PFSK-1 (cell line): ENCODE measurements at regions not wholly inside any gene's neighbourhood (a gene's known extent, or its start where the extent isn't known, plus 50 kb on each side); places are given as distances from the start of the nearest gene placed in this dataset.

Experiments
- POLR2AphosphoS5 ChIP-seq: IDR thresholded peaks from 2 replicates; pipeline ENCODE4 v1.6.1; 2012; ENCODE audit warnings: low read depth, mild to moderate bottlenecking, control low read depth, low read length, moderate library complexity
- SIN3A ChIP-seq: IDR thresholded peaks from 2 replicates; pipeline ENCODE4 v1.6.1; 2012; ENCODE audit warnings: mild to moderate bottlenecking, low read length, moderate library complexity, borderline replicate concordance; ENCODE audit not compliant: insufficient read depth
- TF ChIP-seq, protein P1 (sequence below), 2 experiments: IDR thresholded peaks; 2 replicates each; pipeline versions ENCODE4 v1.6.1 to v1.8.0; 2011 to 2012; ENCODE audit warnings: low read depth in 2 of 2, low read length in 2 of 2, control low read depth in 1 of 2, inconsistent platforms in 1 of 2, mild to moderate bottlenecking in 1 of 2, moderate library complexity in 1 of 2; ENCODE audit not compliant: insufficient read depth in 1 of 2

- TF ChIP-seq POLR2AphosphoS5 (no peak), SIN3A (no peak)
- TF ChIP-seq, protein P1, sequence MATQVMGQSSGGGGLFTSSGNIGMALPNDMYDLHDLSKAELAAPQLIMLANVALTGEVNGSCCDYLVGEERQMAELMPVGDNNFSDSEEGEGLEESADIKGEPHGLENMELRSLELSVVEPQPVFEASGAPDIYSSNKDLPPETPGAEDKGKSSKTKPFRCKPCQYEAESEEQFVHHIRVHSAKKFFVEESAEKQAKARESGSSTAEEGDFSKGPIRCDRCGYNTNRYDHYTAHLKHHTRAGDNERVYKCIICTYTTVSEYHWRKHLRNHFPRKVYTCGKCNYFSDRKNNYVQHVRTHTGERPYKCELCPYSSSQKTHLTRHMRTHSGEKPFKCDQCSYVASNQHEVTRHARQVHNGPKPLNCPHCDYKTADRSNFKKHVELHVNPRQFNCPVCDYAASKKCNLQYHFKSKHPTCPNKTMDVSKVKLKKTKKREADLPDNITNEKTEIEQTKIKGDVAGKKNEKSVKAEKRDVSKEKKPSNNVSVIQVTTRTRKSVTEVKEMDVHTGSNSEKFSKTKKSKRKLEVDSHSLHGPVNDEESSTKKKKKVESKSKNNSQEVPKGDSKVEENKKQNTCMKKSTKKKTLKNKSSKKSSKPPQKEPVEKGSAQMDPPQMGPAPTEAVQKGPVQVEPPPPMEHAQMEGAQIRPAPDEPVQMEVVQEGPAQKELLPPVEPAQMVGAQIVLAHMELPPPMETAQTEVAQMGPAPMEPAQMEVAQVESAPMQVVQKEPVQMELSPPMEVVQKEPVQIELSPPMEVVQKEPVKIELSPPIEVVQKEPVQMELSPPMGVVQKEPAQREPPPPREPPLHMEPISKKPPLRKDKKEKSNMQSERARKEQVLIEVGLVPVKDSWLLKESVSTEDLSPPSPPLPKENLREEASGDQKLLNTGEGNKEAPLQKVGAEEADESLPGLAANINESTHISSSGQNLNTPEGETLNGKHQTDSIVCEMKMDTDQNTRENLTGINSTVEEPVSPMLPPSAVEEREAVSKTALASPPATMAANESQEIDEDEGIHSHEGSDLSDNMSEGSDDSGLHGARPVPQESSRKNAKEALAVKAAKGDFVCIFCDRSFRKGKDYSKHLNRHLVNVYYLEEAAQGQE (IDR thresholded peaks at IDR 0.05; ENCODE audit: insufficient read depth in 1 of 2, low read depth in 2 of 2, low read length in 2 of 2) = no peak
Observed at GRCh38 chr4:131316086-131316485, 1833.0 kb upstream of the PCDH10 start.
